SH-SY5Y (cell line): ENCODE measurements at regions not wholly inside any gene's neighbourhood (a gene's known extent, or its start where the extent isn't known, plus 50 kb on each side); places are given as distances from the start of the nearest gene placed in this dataset.

Experiments used
- GATA2 ChIP-seq: IDR thresholded peaks from 2 replicates; pipeline ENCODE4 v1.6.1; 2011; ENCODE audit warnings: mild to moderate bottlenecking, low read depth, low read length
- GATA3 ChIP-seq: IDR thresholded peaks from 2 replicates; pipeline ENCODE4 v1.6.1; 2011; ENCODE audit warnings: low read depth, mild to moderate bottlenecking, low read length, moderate library complexity

DNA sequence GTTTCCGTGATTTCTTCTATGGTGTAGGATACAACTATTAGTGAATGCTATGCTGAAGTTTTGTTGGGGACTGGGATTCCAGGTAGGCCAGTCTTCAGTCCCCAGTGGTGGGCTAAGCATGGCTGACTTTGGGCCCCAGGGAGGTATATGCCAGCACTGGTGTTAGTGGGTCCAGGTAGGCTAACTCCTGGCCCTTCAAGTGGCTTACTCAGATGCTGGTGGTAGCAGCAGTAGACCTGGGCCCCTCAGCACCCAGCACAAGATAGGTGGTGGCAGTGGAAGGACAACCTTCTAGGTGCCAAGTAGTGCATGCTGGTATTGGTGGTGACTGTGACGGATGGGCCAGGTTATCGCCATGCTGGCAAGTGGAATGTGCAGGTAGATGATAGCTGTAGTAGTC lies 955.1 kb downstream of the TMTC2 start:
- TF ChIP-seq GATA3 (no peak), GATA2 (no peak)

DNA sequence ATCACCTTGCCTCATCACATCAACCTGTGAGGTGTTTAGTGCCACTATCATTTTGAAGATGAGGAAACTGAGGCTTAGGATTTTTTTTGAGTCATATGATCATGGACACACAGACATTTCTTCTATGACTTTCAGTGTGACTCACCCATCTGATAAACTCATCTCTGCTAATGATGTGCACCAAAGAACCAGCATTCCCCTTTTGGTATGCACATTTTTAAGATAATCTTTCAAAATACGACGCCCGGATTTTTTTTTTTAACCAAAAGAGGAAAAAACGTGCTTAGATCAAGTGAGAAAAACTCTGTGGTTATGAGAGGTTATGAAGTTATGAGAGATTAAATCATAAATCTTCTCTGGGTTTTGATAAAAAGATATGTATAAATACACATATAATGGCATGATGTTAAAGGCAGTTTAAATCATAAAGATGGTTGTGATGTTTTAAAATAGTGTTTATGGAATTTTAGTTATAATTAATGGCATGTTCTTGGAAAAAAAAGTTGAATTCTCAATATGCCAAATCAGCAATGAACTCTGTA lies 948.1 kb downstream of the TMTC2 start:
- TF ChIP-seq GATA3 (no peak), GATA2 (no peak)

DNA sequence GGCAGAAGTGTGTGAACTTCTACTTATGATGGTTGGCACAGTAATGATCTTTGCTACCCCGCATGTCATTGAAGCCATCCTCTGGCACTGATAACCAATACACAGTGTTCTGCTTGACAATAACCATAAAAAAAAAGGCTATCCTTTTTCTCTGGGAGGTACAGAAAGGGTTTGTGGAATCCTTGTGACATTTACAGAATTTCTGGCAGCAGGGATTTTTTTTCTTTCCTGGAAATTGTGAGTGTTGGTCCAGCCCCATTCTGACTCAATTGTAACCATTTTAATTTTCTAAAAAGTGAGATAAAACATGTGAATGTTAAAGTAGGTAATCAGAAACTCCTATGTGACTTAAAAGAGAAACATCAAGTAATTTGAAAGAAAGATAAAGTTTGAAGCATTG lies 943.8 kb downstream of the TMTC2 start:
- TF ChIP-seq GATA2 (no peak), GATA3 (no peak)

DNA sequence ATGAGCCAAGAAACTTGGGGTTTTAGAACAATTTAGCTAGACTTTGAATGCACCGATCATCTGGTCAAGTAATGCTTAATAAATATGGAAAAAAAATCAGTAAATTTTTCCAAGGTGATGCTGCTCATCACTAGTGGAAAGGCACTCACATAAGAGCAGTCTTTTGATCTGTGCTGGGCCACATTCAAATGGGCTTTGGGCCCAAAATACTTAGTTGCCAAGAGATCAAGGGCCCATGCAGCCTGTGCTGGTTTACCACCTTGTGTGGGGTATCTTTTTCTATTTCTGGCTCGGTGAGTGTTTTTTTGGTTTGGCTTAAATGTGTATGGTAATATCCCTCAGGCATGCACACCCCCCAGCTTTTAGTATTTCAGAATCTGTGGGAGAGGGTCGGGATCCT lies 943.2 kb downstream of the TMTC2 start:
- TF ChIP-seq GATA3 (no peak), GATA2 (no peak)

DNA sequence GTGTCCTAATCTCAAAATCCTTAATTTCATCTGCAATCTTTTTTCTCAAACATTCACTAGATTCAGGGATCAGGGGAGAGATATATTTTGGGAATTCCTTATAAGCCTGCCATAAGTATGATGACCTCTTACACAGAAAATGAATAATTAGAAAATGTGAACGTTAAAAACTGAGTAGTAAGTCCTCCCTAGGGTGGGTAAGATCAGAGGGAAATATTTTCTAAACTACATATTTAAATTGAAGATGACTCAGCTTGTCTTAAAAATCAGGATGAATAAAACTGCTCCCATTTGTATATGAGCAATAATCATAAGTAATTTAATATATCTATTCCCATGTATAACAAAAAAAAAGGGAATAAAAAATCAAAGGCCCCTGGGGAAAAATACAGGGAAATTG lies 935.5 kb downstream of the TMTC2 start:
- TF ChIP-seq GATA3 (no peak), GATA2 (no peak)

DNA sequence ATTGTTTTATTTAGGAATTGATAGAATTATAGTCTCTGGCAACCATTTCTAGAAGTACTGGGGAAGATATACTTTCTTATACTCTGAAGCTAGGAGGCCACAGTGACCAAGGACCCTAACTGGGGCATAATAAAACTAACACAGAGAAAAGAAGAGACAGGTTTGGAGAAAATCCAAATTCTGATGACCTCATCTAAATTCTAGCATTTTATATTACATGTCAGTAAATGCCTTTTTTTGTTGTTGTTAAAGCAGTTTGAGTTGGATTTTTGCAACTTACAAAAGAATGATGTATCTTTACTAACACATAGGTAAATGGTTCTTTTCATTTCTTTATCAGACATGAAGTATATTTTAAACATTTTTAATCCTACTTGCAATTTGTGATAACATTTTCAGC lies 933.3 kb downstream of the TMTC2 start:
- no peak for TF ChIP-seq GATA2
- TF ChIP-seq GATA3 = no peak

DNA sequence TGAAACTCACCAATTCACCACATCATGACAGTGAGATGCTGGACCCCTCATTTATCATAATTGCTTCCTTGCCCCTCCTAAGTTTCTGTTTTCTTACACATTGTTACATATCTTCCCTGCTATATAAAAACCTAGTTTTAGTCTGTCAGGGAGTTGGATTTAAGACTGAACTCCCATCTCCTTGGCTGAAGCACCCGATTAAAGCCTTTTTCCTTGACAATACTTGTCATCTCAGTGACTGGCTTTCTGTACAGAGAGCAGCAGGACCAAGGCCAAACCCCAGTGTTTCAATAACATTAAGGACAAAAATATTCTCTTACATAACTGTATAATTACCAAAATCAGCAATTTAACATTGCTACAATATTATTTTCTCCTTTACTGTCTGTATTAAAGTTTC lies 928.4 kb downstream of the TMTC2 start:
- TF ChIP-seq GATA2 = no peak
- no peak for TF ChIP-seq GATA3

DNA sequence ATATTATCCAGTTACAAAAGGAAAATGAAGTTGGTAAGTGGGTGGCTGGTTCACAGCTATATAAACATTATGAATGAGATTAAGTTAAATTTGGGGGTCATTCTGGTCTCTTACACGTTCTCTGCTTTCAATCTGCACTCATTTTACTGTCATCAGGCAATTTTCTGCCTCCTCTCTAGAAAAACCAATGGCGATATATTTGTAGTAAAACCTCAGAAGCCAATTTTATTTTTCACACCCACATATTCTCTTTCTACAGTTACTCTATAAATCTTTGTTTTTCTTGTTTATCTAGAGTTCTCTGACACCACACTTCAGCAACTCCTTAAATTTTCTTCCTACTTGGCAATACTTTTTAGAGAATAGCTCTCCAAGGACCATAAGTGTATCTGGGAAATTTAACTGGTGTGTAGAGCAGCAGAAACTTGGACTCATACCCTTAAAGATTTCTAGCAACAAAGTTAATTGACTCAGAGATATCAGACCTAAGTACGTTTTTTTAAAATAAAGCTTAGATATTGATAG lies 926.9 kb downstream of the TMTC2 start:
- TF ChIP-seq GATA3 (no peak), GATA2 (no peak)

DNA sequence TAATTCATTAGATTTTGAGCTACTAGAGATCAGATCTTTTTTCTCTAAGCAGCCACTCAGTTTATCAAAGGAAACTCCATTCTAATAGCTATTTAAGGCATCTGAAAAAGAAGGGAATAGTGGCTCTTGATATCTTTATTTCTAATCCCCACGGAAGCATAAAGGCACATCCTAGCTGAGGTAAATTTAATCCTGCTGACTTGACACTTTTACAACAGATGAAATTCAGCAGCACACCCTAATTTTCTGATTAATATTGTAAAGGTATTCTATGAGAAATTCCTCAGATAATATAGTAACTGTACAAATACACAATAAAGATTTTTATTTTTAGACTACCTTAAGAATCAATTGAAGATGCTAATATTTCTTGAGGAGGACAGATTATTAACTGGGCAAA lies 916.4 kb downstream of the TMTC2 start:
- TF ChIP-seq GATA3 (no peak), GATA2 (no peak)

DNA sequence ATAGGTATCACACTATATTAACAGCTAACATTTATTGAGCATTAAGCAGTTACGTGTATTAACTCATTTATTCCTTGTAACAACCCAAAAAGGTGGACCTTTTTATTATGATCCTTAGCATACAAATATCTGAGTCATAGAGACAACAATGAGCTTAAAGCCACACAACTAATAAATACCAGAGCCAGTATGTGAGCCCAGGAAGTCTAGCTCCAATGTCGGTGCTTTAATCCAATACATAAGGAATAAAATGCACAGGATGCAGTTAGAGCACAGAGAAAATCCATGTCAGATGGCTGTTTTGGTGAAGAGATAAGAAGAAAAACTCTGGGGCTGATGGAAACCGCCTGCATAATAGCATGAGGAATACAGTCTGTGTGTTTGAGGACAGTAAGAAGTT lies 888.6 kb downstream of the TMTC2 start:
- TF ChIP-seq GATA3 (no peak), GATA2 (no peak)

DNA sequence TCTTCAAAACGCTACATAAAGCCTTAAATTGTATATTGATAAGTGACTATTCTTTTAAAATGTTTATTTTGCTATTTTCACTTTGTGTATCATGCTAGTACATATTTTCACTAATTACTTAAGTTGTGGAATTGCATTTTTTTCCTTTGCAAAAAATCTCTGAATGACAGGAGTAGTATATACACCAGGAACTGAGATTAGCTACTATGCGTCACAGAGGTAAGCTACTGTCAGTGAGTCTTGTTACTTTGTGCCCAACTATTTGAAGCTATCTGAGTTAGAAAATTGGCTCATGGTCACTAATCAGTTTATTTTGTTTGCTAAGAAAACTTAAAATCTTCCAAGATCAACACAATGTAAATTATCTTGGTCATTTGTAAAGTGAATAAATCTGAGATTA lies 887.4 kb downstream of the TMTC2 start:
- TF ChIP-seq GATA2 (no peak), GATA3 (no peak)

DNA sequence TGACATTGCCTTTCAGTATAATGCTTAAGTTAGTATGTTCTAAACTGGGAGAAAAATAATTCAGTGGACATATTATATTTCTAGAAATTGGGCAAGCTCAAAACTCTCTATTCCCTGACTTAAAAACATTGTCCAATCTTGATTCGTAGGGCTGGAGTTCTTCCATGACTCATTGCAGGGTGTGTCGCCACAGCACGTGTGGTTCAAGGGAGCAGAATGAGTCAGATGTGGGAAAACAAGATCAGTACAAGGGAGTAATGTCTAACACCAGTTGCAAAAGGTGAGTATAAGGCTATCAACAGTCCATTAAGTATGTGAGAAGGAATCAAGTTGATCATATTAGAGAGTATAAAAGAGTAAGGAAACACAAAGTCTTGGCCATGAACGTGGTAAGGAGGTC lies 887.0 kb downstream of the TMTC2 start:
- TF ChIP-seq GATA3 (no peak), GATA2 (no peak)

DNA sequence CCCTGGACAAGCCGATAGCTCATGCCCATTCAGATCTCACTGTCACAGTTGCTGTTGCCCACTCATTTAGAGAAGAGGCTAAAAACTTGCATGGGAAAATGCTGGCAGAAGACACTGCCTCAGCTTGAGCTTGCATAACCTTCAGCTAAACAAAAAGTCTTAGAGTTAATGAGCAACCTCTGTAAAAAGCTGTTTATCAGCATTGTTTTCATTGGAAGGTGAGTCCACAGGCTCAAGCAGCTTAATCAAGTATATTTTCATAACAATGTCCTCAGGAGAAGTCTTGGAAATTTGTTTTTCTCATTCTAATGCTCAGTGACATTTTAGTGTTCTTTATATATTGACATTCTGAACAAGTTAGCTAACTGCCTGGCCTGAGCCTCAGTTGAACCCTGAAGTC lies 872.9 kb downstream of the TMTC2 start:
- no peak for TF ChIP-seq GATA2
- no peak for TF ChIP-seq GATA3

DNA sequence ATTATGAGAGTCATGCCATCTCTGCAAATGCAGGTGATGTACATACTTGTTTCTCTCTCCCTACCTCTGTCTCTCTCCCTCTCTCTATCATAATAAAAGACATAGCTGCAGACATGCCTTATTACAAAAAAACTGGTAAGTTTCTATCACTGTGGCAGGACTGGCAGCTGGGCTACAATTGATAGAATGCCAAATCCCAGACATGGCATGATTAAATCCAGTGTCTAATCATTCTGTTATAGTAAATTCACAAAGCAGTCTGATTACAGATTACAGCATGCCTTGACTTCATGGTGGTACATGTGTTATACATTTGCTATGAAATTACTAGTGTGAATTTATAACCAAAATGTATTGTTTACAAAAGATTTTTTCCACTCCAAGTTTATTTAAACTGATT lies 854.7 kb downstream of the TMTC2 start:
- peak; percentile 12; the same call in 1 of the 2 replicates for TF ChIP-seq GATA2
- TF ChIP-seq GATA3 = no peak

DNA sequence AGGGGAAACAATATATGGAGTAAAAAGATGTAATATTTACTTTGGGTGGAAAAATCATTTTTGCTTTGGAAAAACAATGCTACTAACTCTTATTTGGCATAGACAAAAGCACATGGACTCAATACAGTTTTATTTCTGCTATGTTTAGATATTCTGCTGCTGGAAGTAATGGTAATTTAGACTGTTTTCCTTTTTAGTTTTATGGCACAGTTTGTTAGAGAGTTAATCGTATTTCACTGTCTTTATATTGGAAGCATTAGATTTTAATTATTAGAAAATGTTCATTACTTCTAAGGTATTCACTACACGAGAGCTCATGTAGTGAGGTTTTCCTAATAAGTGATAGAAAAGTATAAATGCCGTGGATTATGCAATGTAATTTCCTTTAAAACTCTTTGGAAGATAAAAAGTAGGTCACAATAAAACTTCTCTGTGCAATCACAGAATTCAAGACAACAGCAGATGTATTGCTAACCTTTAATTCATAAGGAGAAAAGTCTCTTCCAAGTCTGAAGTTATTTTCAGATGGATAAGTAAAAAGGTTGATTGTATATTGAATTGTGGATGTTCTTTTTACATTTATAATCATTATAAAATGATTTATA lies 851.8 kb downstream of the TMTC2 start:
- no peak for TF ChIP-seq GATA2
- no peak for TF ChIP-seq GATA3

DNA sequence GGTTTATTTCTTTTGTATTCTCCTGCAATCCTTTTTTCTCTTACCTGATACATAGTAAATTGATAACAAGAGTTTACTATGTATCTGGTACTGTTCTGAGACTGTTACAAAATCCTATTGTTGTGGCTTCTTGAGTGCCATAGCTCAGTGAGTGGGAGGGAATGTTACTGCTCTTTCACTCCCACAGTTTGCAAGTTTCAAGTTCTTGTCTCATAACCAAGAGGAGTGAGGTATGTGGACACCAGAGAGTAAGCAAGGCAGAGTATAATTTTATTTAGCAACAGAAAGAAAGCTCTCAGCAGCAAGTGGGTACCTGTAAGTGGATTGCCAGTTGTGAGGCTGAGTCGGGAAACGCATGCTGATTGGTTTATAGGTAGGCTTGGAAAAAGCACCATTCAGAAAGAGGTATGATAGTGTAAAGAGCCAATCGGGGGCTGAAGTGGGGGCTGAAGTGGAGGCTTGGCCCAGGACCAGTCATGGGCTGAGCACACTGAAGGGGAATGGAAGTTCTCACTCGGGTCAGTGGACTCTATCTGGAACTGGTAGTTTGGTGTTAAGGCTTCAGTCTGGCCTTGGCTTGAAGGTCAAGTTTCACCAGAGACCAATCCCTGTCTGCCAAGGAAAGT lies 850.8 kb downstream of the TMTC2 start:
- no peak for TF ChIP-seq GATA3
- TF ChIP-seq GATA2 = no peak
